C4-2B (cell line): ENCODE measurements at regions not wholly inside any gene's neighbourhood (a gene's known extent, or its start where the extent isn't known, plus 50 kb on each side); places are given as distances from the start of the nearest gene placed in this dataset.
"Not testable (repeated sequence)": the region's sequence is repeated elsewhere in the genome, so short reads cannot be mapped to it uniquely, and the experiment has no call there.

Experiments used
- CTCF ChIP-seq: fragments of 450-650 bp; conservative IDR thresholded peaks from 2 replicates; pipeline ENCODE4 v1.5.1; 2017; ENCODE audit warnings: mild to moderate bottlenecking
- ZFX ChIP-seq: fragments of 450-650 bp; IDR thresholded peaks from 2 replicates; pipeline ENCODE4 v1.6.1; 2017

GRCh38 chr3:145333427-145333826, 827.6 kb downstream of the PLOD2 start:
- TF ChIP-seq CTCF, ZFX: not testable (repeated sequence)
